Stimulated activated CD4-positive, alpha-beta T cell treated with anti-CD3 and anti-CD28 coated beads, Interleukin-1b, Interleukin-23, amount 100 ng/mL, for 1 hour (primary cell): ENCODE measurements at regions not wholly inside any gene's neighbourhood (a gene's known extent, or its start where the extent isn't known, plus 50 kb on each side); places are given as distances from the start of the nearest gene placed in this dataset.
A peak's percentile ranks its signal among the peaks of the same experiment; 100 is the strongest.

Source experiments
- DNase-seq, 2 donors: peaks; one replicate each; pipeline ENCODE4 v3.0.0-alpha.2; 2020; ENCODE audit warnings: low read depth in 2 of 2

- no peak for DNase-seq
Measured at GRCh38 chrX:15191830-15192229, 78.1 kb downstream of the ASB9 start.

GRCh38 chrX:15188039-15188438 is 81.8 kb downstream of the ASB9 start:
- DNase-seq: no peak

- DNase-seq: no peak
Measured at GRCh38 chrX:15177316-15177715, 92.6 kb downstream of the ASB9 start.

- DNase-seq: no peak
Measured at GRCh38 chrX:15173411-15173810, 96.5 kb downstream of the ASB9 start.

DNA sequence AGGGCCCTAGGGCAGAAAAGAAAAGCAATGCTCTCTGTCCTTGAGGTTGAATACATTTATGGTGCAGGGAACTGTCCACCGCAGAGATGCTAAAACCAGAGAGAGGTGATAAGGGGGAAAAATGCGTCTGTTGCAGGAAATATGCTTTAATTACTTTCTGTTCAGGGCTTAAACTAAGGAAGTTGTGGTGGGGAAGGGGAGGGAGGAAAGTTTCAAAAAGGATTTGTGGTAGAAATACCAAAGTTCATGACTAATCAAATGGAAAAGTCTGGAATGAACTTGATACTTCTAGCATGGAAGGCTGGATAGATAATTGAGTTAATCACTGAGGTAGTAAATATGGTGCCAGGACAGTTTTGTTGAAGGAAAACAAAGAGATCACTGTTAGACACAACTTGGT is 99.0 kb downstream of the ASB9 start:
- no peak for DNase-seq

GRCh38 chrX:15167826-15168225 is 102.1 kb downstream of the ASB9 start:
- DNase-seq: no peak

GRCh38 chrX:15165832-15166231 is 104.1 kb downstream of the ASB9 start:
- DNase-seq: no peak

- no peak for DNase-seq
Measured at GRCh38 chrX:15163131-15163530, 106.8 kb downstream of the ASB9 start.

DNA sequence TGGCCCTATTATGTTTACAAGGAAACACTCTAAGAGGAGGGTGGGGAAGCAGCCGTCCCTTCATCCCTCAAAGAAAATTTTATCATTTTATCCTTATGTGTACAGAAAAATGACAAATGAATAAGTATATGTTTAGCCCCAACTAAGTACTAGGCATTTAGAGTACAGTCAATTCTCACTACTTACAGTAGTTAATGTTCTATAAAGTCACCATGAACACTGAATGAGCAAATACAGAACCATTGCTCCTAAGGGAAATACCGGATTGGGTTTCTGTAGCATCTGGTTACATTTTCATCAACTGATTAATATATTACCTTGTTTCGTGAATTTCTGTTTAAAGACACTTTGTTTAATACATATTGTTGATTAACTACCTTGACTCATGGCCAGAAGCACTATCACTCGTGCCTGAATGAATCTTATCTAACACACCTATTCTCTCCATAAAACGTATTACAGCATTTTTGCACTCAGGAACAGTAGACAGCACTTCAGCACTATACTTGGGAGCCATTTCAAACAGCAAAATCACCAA is 109.3 kb downstream of the ASB9 start:
- DNase-seq: no peak

- DNase-seq: no peak
Measured at GRCh38 chrX:15158736-15159406, 111.0 kb downstream of the ASB9 start.

DNA sequence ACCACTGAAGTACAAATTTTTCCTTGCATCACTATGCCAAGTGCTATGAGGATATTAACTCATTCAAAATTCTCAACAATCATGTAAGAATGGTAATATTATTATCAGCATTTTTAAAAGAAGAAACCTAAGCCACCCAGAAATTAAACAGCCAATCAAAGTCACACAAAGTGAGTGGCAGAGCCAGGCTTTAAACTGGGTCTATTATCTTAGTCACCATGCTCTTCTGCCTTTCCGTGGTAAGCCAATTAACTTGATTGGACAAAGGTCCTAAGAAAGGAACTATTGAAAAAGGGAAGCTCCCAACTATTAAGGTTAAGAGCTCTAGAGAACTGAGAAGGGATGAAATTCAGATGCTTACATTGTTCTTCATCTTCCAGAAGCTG is 111.5 kb downstream of the ASB9 start:
- DNase-seq: no peak

DNA sequence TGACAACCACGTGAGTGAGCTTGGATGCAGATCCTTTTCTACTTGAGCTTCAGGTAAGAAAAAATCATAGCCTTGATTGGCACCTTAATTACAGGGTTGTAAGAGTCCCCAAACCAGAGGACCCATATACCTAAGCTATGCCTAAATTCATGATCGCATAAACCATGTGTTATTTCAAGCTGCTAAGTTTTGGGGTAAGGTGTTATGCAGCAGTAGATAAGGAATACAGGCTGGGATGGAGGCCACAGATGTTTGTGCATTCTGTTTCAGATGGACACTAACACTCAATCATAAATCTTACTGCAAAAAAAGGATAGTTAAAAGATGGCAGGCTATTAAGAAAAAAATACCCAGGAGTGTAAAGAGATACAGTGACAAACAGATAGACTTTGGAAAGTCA is 112.3 kb downstream of the ASB9 start:
- DNase-seq: no peak

DNA sequence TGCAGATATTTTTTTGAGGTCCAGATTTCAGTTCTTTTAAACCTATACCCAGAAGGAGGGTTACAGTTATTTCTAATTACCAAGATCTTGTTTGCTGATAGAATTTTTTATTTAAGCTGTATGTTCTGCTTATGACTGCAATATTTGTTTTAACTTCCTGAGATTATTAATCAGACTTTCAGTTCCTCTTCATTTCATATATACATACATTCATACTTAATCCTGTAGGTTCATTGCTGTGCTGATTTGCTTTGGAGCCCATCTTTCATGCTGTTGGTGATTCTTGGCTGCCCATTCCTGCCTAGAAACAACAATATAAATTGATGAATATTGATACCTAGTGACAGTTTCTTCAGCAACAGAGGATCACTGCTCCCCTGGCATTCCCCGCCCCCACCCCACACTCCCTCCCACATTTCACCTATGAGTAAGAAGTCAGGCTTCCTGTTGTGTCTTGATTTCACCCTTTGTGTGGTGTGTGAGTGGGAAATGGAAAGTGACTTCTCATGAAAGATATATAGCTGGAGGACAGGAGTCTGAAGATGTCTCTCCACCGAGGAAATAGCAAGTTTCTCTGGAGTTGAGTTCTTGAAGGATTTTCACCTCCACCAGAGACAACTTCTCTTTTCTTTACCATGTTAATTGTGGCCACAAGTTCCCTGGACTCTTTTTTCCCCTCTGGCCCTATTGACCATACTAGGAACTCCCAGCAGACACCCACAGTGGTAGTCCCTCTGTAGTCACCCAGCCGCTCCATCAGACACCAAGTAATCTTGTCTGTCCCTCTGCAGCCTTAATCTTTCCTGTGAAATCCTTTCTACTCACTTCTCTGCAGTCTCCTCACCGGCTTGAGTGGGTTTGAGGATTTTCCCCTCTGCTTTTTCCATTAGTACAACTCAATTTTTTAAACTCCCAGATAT is 118.4 kb downstream of the ASB9 start:
- DNase-seq: no peak

- DNase-seq: no peak
Measured at GRCh38 chrX:15150586-15150985, 119.3 kb downstream of the ASB9 start.

DNA sequence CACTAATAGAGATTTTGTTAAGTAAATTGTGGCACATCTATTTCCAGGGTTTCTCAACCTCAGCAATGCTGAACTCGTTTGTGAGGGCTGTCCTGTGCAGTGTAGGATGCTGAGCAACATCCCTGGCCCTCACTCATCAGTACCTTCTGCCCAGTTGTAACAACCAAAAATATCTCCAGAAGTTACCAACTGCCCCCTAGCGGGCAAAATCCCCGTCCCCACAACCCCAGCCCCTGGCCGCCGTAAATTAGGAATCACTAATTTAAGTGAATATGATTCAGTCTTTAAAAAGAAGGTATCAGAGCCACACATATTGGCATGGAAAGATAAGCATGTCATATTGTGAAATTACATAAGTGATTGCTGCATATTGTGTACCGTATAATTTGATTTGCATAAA is 123.4 kb downstream of the ASB9 start:
- no peak for DNase-seq

- no peak for DNase-seq
Measured at GRCh38 chrX:15143825-15144121, 126.1 kb downstream of the ASB9 start.

DNA sequence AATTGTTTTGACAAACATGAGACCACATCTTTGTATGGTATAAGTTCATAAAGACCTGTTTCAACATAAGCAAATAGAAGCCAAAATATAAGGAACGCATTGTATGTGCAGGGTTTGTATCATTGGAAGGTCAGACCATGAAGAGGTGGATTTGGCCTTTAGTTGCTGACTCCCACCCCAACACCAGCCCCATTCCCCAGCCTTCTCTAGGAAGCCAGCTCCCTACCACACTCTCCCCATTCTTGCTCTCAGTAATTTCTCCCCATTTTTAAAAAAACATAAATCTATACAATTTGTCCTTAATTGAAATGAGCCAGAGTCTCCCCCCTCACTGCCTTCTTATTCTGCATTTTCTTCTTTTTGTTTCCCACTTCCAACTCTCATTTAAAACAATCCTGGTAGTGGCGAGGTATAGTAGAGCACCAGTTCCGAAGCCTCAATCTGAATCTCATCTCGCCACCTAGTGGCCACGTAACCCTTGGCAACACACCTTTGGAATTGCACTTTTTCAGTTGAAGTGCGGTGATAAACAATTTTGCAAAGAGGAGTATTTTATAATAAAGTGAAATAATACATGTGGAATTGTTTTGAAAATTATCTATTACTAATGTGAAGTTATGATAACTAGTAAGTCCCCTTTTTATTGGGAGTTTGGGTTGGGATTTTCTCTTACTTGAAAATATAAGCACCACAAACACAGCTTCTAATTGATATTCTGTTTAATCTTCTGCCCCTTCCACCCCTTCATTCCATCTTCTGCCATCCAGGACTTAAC is 126.6 kb downstream of the ASB9 start:
- peak; percentile 10 to 12 for DNase-seq

DNA sequence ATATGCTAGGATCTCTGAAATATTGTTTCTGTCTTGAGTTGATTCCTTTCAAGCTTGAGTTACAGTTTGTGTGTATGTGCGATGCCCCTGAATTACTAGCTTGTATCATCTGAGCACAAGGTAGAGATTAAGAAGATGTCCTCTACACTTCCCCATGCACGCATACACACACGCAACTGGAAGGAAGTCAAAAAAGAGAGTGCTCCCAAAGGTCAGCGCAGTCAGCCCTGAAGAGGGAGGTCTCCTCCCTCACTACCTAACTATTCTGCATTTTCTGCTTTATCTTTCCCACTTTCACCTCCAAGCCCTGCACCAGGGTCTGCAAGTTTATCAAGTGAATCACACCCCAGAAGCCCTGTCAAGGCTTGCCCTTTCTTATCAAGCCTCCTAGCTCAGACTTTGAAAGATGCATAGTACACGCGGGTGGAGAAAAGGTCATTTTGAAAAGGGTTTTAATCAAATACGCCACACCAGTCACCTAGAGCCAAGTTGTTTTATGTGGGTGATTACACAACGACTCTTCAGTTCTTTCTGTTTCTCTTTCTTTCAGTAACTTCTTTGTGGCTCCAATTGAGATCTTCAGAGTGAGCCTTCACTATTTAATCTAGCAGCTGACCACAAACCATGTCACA is 127.7 kb downstream of the ASB9 start:
- no peak for DNase-seq

GRCh38 chrX:15136795-15137194 is 133.1 kb downstream of the ASB9 start:
- DNase-seq: no peak

DNA sequence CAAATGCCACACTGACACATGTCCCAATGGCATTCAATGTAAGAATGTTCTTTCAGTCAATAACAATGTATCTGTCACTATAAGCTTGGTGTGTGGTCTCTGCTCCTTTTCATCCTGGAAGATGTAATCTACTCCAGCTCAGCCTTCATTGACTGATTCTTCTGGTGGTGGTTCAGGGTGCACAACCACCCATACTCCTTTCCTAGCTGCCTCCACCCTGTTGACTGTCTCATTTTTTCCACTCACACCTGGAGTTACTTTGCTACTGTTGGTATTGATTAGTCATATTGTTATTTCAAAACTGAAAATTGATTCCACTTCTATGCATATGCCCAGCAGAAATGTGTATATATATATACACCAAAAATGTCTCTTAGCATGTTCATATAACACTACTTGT is 140.5 kb downstream of the ASB9 start:
- DNase-seq: no peak

- DNase-seq: no peak
Measured at GRCh38 chrX:15128861-15129260, 141.0 kb downstream of the ASB9 start.

- DNase-seq: no peak
Measured at GRCh38 chrX:15127010-15127409, 142.9 kb downstream of the ASB9 start.
